Gastrocnemius medialis (tissue), 4 donors: ENCODE measurements at regions not wholly inside any gene's neighbourhood (a gene's known extent, or its start where the extent isn't known, plus 50 kb on each side); places are given as distances from the start of the nearest gene placed in this dataset.

Source experiments
- POLR2A ChIP-seq, 2 donors: fragments of 450-650 bp; IDR thresholded peaks; one replicate each; pipeline ENCODE4 v1.6.1; 2017; ENCODE audit warnings: antibody characterized with exemption in 2 of 2, mild to moderate bottlenecking in 2 of 2, moderate library complexity in 2 of 2
- TF ChIP-seq, protein P1 (sequence below), 5 experiments: fragments of 450-650 bp in 3 of 5; fragments of 200-600 bp in 2 of 5; sonication (generic) in 2 of 5; IDR thresholded peaks in 4 of 5; conservative IDR thresholded peaks in 1 of 5; 1 replicate in 4 of 5; 2 replicates in 1 of 5; pipeline ENCODE4 v1.5.1; 2016 to 2019; ENCODE audit warnings: antibody characterized with exemption in 5 of 5, mild to moderate bottlenecking in 3 of 5, moderate library complexity in 3 of 5

DNA sequence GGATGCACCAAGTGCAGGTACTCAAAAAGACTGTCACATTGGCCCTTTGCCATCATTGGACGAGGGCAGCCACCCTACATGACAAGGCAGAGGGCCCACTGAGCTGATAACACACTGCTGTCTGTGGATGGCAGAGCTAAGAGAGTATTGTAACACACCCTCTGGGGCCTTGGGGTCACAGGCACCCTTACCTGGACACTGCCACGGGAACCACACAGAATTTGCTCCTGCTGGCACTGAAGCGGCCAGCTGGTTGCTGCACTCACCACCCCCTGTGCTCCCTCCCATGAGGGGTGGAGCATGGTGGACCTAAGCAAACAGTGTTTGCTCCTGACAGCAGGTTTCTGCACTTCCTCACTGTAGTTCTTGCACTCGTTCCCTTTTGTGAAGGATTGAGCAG lies 208.2 kb upstream of the SGO1 start:
- TF ChIP-seq, protein P1, sequence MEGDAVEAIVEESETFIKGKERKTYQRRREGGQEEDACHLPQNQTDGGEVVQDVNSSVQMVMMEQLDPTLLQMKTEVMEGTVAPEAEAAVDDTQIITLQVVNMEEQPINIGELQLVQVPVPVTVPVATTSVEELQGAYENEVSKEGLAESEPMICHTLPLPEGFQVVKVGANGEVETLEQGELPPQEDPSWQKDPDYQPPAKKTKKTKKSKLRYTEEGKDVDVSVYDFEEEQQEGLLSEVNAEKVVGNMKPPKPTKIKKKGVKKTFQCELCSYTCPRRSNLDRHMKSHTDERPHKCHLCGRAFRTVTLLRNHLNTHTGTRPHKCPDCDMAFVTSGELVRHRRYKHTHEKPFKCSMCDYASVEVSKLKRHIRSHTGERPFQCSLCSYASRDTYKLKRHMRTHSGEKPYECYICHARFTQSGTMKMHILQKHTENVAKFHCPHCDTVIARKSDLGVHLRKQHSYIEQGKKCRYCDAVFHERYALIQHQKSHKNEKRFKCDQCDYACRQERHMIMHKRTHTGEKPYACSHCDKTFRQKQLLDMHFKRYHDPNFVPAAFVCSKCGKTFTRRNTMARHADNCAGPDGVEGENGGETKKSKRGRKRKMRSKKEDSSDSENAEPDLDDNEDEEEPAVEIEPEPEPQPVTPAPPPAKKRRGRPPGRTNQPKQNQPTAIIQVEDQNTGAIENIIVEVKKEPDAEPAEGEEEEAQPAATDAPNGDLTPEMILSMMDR (IDR thresholded peaks at IDR 0.05 in 4 of 5, conservative IDR thresholded peaks at IDR 0.05 in 1 of 5): no peak
- TF ChIP-seq POLR2A (IDR thresholded peaks at IDR 0.05): no peak
